Activated CD8-positive, alpha-beta memory T cell treated with anti-CD3 and anti-CD28 coated beads for 36 hours (primary cell): ENCODE measurements at regions not wholly inside any gene's neighbourhood (a gene's known extent, or its start where the extent isn't known, plus 50 kb on each side); places are given as distances from the start of the nearest gene placed in this dataset.
"Not testable (repeated sequence)": the region's sequence is repeated elsewhere in the genome, so short reads cannot be mapped to it uniquely, and the experiment has no call there.

Experiments used
- CTCF ChIA-PET: fragments of 350-600 bp; sonication (Branson Sonifier 250); formaldehyde crosslinking; loops from one replicate; lab custom pipeline; 2021; ENCODE audit warnings: antibody characterized with exemption; lab: Charles Lee
- POLR2A ChIA-PET: fragments of 350-600 bp; sonication (Branson Sonifier 250); formaldehyde crosslinking; loops from one replicate; lab custom pipeline; 2021; ENCODE audit warnings: antibody characterized with exemption; lab: Charles Lee

DNA sequence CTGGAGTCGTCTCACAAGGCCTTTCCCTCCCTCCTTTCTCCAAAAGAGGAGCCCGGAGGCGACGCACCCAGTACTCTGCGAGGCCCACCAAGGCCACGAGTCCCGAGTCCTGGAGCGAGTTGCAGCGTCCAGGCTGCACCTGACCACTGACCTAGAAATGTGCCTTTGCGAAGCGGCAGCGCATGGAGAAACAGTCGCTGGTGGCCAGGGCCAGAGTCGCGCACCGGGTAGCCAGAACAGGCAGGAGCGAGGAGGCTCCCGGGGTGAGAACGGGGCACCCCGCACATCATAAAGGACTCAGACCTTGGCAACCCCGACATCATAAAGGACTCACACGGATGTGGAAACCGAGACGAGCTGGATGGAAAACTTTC lies 318.4 kb downstream of the FAM72C start:
- POLR2A ChIA-PET = no interaction called here
- CTCF ChIA-PET = no interaction called here

DNA sequence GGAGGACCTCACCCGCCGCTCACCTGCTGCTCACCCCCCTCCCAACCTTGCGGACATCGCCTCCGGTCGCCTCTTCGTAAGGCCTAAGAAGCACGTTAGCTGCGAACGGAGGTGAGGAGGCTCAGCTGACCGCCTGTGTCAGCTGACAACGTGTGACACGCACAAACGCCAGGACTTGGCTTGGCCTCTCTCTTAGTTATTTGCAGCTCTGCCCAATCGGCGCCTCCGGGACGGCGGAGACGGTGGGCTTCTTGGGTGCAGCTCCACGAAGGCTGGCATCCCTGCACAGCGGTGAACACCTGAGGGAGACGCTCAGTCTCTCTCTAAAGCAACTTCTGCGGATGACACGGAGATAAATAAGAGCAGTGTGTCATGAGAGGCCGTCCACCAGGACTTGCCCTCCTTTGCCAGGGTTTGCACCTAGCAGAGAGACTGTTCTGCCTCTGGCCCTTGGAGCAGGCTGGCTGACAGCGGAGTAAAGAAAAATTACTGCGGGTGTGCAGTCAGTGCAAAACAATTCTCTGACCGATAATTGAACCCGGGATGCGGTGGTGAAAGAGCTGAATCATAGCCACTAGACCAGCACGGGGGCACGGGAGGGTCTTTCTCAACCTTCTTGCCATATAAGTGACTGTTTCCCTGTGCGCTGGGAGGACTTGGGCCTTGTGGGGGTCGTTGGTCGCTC lies 318.9 kb downstream of the FAM72C start:
- ChIA-PET POLR2A (no interaction called here), CTCF (no interaction called here)

DNA sequence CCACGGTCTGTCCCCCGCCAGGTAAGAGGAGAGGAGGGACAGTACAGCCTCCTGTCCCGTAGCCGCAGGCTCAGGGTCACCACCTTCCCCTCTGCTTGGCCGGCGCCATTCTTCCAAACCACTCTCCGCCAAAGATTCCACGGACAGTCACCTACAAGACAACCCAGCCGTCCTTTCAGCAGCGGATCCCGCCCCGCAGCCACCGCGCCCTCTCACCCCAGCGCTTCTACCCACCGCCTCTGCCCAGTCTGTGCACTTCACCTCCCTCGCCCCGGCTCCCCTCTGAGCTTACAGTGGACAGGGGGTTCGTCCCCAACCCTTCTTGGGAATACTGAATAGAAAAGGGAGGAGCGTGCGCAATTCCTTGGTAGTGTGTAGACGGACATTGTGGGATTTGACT lies 319.6 kb downstream of the FAM72C start:
- ChIA-PET CTCF (no interaction called here), POLR2A (no interaction called here)

GRCh38 chr1:143651350-143651992 lies 320.3 kb downstream of the FAM72C start:
- CTCF ChIA-PET = no interaction called here
- POLR2A ChIA-PET = no interaction called here

- POLR2A ChIA-PET, CTCF ChIA-PET: not testable (repeated sequence)
Measured at GRCh38 chr1:143644035-143644434, 327.8 kb downstream of the FAM72C start.

DNA sequence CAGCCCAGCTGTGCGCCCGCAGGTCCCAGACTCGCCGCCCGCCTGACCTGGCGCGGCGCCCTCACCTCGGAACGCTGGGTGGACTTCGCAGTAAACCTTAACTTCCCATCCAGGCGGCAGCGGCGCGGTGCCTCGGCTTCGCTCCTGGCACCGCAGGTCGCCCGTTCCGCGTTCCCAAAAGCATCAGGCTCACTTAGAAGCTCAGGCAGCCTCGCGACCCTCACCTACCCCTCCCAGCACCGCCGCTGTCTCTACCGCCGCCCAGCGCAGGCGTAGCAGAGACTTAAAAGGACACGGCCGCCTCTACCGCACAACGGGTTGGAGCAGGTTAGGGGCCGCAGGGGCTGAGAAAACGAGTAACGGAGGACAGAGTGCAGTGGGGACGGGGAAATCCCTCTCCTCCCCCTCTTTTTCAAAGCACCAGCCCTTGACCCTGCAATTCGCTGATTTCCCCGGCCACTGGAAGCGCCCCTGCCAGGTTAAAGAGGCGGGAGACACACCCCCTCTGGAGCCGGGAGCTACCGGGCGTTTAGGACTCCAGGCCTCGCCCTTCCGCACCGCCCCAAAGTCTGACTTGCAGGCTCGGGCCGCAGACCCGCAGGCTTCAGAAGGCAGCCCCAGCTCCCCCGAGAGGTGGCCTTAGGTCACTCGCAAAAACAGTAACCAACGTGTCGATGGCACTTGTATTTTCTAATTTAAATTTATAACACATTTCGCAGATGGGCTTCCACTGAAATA lies 328.5 kb downstream of the FAM72C start:
- ChIA-PET CTCF (no interaction called here), POLR2A (no interaction called here)

DNA sequence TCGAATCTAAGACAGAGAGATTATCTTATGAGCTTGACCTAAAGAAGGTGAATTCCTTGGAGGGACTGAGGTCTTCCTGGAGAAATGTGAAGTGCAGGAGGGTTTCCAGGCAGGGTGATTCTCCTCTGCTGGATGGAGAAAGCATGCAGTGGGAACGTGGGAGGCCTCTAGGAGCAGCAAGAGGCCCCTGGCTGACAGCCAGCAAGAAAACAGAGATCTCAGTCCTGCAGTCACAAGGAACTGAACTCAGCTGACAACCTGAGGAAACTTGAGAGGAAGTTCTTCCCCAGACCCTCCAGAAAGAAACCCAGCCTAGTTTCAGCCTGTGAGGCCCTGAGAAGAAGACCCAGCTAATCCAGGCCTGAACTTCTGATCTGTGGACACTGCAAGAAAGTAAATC lies 345.9 kb downstream of the FAM72C start:
- POLR2A ChIA-PET = no interaction called here
- CTCF ChIA-PET = no interaction called here

- ChIA-PET CTCF (no interaction called here), POLR2A (no interaction called here)
Measured at GRCh38 chr1:143619851-143620250, 351.9 kb downstream of the FAM72C start.

- POLR2A ChIA-PET = no interaction called here
- CTCF ChIA-PET = no interaction called here
Measured at GRCh38 chr1:143611159-143611558, 360.6 kb downstream of the FAM72C start.

DNA sequence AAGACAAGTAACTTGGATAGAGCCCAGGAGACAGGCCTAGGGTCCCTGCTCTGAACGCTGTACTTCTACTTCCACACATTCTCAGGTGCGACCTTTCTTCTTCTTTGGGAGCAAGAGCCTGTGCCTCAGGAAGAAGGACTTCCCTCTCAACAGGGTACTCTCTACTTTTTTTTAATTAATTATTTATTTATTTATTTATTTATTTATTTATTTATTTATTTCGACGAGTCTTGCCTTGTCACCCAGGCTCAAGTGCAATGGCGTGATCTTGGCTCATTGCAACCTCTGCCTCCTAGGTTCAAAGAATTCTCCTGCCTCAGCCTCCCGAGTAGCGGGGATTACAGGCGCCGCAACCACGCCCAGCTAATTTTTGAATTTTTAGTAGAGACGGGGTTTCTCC lies 361.6 kb downstream of the FAM72C start:
- CTCF ChIA-PET = no interaction called here
- POLR2A ChIA-PET = no interaction called here

DNA sequence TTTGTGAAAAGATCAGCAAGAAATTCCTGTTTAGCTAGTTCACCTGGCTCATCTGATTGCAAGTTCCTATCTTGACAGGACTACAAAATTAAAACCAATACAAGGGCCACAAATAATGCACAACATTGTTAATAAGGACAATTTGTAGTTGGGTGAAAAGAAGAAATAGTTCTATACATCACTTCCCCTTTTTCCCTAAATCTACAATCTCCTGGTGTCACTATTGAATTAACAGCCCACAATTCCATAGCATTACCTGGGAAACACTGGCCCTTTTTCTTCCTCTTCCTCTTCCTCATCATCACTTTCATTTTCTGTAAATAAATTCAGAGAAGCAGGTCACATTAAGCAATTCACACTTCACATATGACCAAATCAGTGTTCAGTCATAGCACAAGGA lies 366.9 kb downstream of the FAM72C start:
- POLR2A ChIA-PET = no interaction called here
- CTCF ChIA-PET = no interaction called here

DNA sequence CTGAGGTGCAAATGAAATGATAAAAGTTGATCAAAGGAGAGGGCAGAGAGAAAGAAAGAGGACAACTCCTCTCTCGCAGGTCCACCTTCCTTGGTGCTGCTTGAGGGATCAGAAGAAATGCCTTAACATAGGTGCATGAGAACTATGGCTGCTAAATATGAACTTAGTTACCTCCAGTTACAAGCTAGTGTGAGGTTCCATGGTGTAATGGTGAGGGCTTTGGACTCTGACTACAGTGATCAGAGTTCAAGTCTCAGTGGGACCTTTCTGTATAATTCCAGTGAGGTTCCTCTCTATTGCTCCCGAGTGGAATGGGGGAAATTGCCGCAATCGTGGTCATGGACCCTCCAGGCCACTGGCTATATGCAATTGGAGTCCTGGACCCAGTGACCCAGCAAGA lies 387.3 kb downstream of the FAM72C start:
- POLR2A ChIA-PET = no interaction called here

DNA sequence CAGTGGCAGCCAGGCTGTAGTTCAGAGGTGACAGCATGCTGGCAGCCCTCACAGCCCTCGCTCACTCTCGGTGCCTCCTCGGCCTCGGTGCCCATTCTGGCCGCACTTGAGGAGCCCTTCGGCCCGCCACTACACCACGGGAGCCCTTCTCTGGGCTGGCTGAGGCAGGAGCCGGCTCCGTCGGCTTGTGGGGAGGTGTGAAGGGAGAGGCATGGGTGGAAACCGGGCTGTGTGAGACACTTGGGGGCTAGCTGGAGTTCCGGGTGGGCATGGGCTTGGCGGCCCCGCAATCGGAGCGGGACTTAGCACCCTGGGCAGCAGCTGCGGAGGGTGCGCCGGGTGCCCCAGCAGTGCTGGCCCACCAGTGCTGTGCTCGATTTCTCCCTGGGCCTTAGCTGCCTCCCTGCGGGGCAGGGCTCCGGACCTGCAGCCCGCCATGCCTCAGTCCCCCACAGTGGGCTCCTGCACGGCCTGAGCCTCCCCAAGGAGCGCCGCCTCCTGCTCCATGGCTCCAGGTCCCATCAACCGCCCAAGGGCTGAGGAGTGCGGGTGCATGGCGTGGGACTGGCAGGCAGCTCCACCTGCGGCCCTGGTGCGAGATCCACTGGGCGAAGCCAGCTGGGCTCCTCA lies 396.8 kb downstream of the FAM72C start:
- ChIA-PET POLR2A (no interaction called here), CTCF (no interaction called here)

More for the DNA sequence above, 387.3 kb downstream of the FAM72C start:
- CTCF ChIA-PET = no interaction called here

DNA sequence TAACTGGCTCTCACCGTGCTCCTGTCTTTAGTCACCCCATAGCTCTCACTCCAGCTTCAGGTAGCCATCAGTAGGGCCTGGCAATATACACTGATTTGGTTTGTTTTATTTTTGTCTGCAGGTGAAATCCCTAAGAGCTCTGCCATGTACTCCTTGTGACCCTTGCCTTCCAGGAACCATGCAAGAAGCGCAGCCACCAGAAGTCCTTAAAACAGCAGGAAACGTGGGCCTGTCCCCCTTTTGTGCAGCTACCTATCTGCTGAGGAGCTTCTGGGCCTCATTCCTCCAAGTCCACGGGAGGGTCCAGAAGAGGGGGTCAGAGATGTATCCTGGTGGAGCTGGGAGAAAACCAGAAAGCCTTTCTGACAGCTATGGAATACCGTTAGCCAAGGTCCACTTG lies 399.1 kb downstream of the FAM72C start:
- POLR2A ChIA-PET, CTCF ChIA-PET: not testable (repeated sequence)

GRCh38 chr1:143563761-143564160 lies 408.0 kb downstream of the FAM72C start:
- POLR2A ChIA-PET = not testable (repeated sequence)

GRCh38 chr1:143553627-143554026 lies 418.2 kb downstream of the FAM72C start:
- POLR2A ChIA-PET = no interaction called here
- CTCF ChIA-PET = no interaction called here

More at GRCh38 chr1:143563761-143564160, 408.0 kb downstream of the FAM72C start:
- CTCF ChIA-PET = not testable (repeated sequence)

- CTCF ChIA-PET, POLR2A ChIA-PET: not testable (repeated sequence)
Measured at GRCh38 chr1:143504703-143505102, 467.1 kb downstream of the FAM72C start.

DNA sequence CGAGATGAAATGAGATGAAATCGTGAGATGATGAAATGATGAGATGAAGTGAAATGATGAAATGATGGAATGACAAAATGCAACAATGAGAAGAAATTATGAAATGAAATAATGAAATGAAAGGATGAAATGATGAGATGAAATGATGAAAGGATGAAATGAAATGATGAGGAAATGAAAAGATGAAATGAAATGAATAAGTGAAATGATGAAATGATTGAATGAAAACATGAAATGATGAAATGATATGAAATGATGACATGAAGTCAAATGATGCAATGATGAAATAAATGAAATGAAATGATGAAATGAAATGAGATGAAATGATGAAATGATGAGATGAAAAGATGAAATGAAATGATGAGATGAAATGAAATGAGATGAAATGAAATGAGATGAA lies 467.7 kb downstream of the FAM72C start:
- CTCF ChIA-PET, POLR2A ChIA-PET: not testable (repeated sequence)

GRCh38 chr1:143503048-143503447 lies 468.7 kb downstream of the FAM72C start:
- CTCF ChIA-PET, POLR2A ChIA-PET: not testable (repeated sequence)

- CTCF ChIA-PET, POLR2A ChIA-PET: not testable (repeated sequence)
Measured at GRCh38 chr1:143502038-143502437, 469.7 kb downstream of the FAM72C start.
